Activated CD8-positive, alpha-beta T cell treated with anti-CD3 and anti-CD28 coated beads, Interleukin-2, amount 10 ng/mL, durations not matched to agents 7 days and 5 days (primary cell): ENCODE measurements at regions not wholly inside any gene's neighbourhood (a gene's known extent, or its start where the extent isn't known, plus 50 kb on each side); places are given as distances from the start of the nearest gene placed in this dataset.
"Not testable (repeated sequence)": the region's sequence is repeated elsewhere in the genome, so short reads cannot be mapped to it uniquely, and the experiment has no call there.

Experiments
- ATAC-seq: fragments of 150-1000 bp; cut with Tn5 transposase; one replicate; pipeline ENCODE4 v1.10.0; 2021; ENCODE audit warnings: moderate library complexity
- CTCF ChIA-PET: fragments of 350-600 bp; sonication (Branson Sonifier 250); formaldehyde crosslinking; loops from one replicate; lab custom pipeline; 2021; ENCODE audit warnings: antibody characterized with exemption; lab: Charles Lee
- POLR2A ChIA-PET: fragments of 350-600 bp; sonication (Branson Sonifier 250); formaldehyde crosslinking; loops from one replicate; lab custom pipeline; 2021; ENCODE audit warnings: antibody characterized with exemption; lab: Charles Lee
- DNase-seq: peaks from one replicate; pipeline ENCODE4 v3.0.0-alpha.2; 2020
- H3K27ac Mint-ChIP-seq: one replicate; pipeline ENCODE4 v1.8.0; 2021; ENCODE audit warnings: mild to moderate bottlenecking, mixed read lengths
- H3K27me3 Mint-ChIP-seq: one replicate; pipeline ENCODE4 v1.8.0; 2021; ENCODE audit warnings: low read depth, mixed read lengths
- H3K36me3 Mint-ChIP-seq: one replicate; pipeline ENCODE4 v1.8.0; 2021; ENCODE audit warnings: low read depth, mixed read lengths
- H3K4me1 Mint-ChIP-seq: one replicate; pipeline ENCODE4 v1.8.0; 2021; ENCODE audit warnings: low read depth, mixed read lengths
- H3K4me3 Mint-ChIP-seq: one replicate; pipeline ENCODE4 v1.8.0; 2021; ENCODE audit warnings: mild to moderate bottlenecking, mixed read lengths
- H3K9me3 Mint-ChIP-seq: one replicate; pipeline ENCODE4 v1.8.0; 2022; ENCODE audit warnings: mixed read lengths; ENCODE audit not compliant: insufficient read depth

DNA sequence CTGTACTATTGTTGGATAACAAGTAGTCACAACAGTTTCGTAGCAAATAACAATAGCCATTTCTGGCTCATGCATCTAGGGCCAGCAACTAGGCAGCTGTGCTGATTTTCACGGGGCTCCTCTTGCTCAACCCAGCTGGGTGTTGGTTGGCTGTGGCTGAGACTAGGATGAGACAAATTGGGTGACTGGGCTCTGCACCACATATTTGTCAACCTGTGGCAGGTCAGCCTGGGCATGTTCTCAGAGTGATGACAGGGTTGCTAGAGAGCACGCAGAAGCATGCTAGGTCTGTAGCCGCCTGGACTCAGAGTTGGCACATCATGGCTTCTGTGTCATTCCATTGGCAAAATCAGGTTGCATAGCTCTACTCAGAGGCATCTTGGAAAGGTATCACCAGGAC lies 175.9 kb downstream of the OTOL1 start:
- no peaks in the 10 kb centered on the region for H3K27me3 Mint-ChIP-seq
- H3K9me3 Mint-ChIP-seq: no peaks in the 10 kb centered on the region
- CTCF ChIA-PET: no interaction called here
- H3K36me3 Mint-ChIP-seq: no peaks in the 10 kb centered on the region
- H3K4me3 Mint-ChIP-seq: no peak overlapping the region
- no peak overlapping the region for H3K27ac Mint-ChIP-seq
- DNase-seq (no peak), ATAC-seq (no peak)
- H3K4me1 Mint-ChIP-seq: no peaks in the 10 kb centered on the region
- POLR2A ChIA-PET: no interaction called here

DNA sequence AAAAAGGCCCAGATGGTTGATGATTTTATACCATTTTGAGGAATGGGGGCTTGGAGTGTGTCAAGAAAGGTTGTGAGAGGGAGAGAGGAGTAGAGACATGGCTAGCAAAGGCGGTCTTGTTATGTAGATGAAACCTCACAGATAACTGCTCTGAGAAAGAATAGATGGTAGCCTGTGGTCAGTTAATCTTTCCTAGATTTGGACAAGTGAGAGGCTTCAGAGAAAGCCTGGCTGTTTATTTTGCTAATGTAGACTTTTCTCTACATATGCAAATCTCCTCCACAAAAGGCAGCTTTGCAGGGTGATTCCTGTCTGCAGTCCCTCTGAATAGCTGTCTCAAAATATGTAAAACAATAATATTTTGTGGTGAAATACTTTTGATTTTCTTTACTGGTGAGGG lies 177.3 kb downstream of the OTOL1 start:
- no peaks in the 10 kb centered on the region for H3K9me3 Mint-ChIP-seq
- H3K4me1 Mint-ChIP-seq: no peaks in the 10 kb centered on the region
- H3K4me3 Mint-ChIP-seq: no peak overlapping the region
- H3K27ac Mint-ChIP-seq: no peak overlapping the region
- POLR2A ChIA-PET: no interaction called here
- H3K36me3 Mint-ChIP-seq: no peaks in the 10 kb centered on the region
- no peak for ATAC-seq
- no peaks in the 10 kb centered on the region for H3K27me3 Mint-ChIP-seq
- CTCF ChIA-PET: no interaction called here
- DNase-seq: no peak

DNA sequence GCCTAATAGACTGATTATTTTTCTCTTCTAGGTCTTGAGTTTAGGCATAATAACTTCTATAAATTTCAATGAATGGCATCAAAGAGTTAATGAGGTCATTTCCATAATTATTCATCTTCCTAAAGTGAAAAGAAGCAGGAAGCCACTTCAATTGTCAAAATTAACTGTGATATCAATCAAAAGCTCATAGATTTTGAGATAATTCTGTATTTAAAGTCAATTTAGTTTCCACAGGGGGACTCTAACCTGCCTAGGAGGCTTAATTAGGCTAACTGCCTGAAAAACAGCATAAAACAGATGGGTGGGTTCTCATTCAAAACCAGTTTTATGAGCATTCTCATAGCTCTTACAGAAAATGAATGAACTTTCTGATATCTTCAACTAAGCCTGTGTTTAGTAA lies 177.8 kb downstream of the OTOL1 start:
- no peak for DNase-seq
- Mint-ChIP-seq H3K27me3 (no peaks in the 10 kb centered on the region), H3K9me3 (no peaks in the 10 kb centered on the region), H3K4me1 (no peaks in the 10 kb centered on the region), H3K27ac (no peak overlapping the region), H3K36me3 (no peaks in the 10 kb centered on the region), H3K4me3 (no peak overlapping the region)
- ATAC-seq: no peak
- ChIA-PET CTCF (no interaction called here), POLR2A (no interaction called here)

DNA sequence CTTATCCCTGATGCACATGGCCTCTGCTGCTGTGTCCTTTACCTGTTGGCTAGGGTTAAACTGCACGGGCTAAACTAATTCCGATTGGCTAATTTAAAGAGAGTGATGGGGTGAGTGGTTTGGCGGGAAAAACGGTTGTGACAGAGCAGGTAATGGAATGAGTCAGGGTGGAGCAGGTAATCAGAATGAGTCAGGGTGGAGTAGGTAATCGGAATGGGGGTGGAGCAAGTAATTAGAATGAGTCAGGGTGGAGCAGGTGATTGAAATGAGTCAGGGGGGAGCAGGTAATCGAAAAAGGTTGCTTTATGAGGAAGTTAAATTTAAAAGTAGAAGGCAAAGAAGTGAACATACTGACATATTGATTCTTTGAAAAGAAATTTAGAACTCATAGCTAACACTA lies 185.2 kb downstream of the OTOL1 start:
- ATAC-seq, CTCF ChIA-PET, H3K27me3 Mint-ChIP-seq, H3K9me3 Mint-ChIP-seq, H3K36me3 Mint-ChIP-seq, POLR2A ChIA-PET, DNase-seq, H3K27ac Mint-ChIP-seq, H3K4me3 Mint-ChIP-seq, H3K4me1 Mint-ChIP-seq: not testable (repeated sequence)

DNA sequence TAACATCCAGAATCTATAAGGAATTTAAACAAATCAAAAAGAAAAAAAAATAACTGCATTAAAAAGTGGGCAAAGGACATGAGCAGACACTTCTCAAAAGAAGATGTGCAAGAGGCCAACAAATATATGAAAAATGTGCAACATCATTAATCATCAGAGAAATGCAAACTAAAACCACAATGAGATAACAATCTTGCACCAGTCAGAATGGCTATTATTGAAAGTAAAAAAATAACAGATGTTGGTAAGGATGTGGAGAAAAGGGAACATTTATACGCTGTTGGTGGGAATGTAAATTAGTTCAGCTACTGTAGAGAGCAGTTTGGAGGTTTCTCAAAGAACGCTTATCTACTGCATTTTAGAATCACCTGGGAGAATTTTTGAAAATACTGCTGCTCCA lies 186.1 kb downstream of the OTOL1 start:
- DNase-seq (no peak), ATAC-seq (no peak)
- Mint-ChIP-seq H3K9me3 (no peaks in the 10 kb centered on the region), H3K27ac (no peak overlapping the region), H3K27me3 (no peaks in the 10 kb centered on the region), H3K4me3 (no peak overlapping the region), H3K36me3 (no peaks in the 10 kb centered on the region), H3K4me1 (no peaks in the 10 kb centered on the region)
- POLR2A ChIA-PET: no interaction called here
- CTCF ChIA-PET: no interaction called here

DNA sequence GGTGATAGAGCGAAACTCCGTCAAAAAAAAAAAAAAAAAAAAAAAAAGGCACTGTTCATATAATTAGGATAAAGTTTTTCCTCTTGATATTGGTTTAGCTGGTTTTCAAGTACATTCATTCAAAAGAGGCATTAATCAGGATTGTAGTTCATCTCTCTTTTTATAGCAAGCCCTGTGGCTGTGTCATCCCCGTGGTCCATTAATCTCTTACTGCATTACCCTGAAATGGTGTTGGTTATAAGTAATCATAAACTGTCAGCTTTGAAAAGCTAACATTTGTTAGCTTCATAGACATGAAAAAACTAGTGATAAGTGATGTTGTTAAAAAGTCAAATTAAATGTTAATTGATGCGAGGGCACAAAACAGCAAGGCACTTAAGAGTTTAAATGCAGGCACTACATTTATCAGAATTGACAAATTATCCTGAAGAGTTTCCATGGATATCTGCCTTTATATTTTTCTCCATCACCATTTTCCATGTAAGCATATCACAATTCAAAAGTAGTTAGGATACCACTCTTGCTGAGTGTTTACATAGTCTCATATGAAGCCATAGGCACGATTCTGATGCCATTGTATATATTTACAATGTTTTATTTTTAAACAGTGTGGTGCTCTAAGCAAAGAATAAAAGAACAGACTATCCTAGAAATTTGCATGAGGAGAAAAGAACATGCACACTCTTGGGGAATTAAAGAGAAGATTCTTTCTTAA lies 193.1 kb downstream of the OTOL1 start:
- ChIA-PET POLR2A (no interaction called here), CTCF (no interaction called here)
- H3K4me1 Mint-ChIP-seq: no peaks in the 10 kb centered on the region
- no peak overlapping the region for H3K27ac Mint-ChIP-seq
- H3K9me3 Mint-ChIP-seq: no peaks in the 10 kb centered on the region
- ATAC-seq (no peak), DNase-seq (no peak)
- H3K36me3 Mint-ChIP-seq: no peaks in the 10 kb centered on the region
- no peaks in the 10 kb centered on the region for H3K27me3 Mint-ChIP-seq
- H3K4me3 Mint-ChIP-seq: no peak overlapping the region

DNA sequence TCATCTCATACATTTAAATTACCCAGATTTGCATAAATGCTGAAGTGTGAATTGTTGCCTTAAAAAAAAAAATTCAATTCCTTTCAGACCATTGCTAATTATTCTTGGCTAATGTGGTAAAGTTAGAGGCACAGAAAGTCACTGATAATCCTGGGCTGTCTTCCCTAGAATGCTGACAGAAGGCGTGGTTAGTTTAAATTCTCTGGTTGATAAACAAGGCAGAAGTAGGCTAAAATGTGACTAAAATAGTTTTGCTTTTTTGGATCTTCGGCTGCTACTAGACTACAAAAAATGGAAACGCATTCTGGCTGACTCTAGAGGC lies 193.7 kb downstream of the OTOL1 start:
- Mint-ChIP-seq H3K27me3 (no peaks in the 10 kb centered on the region), H3K9me3 (no peaks in the 10 kb centered on the region), H3K27ac (no peak overlapping the region), H3K4me3 (no peak overlapping the region), H3K36me3 (no peaks in the 10 kb centered on the region), H3K4me1 (no peaks in the 10 kb centered on the region)
- POLR2A ChIA-PET: no interaction called here
- CTCF ChIA-PET: no interaction called here
- no peak for ATAC-seq
- DNase-seq: no peak

DNA sequence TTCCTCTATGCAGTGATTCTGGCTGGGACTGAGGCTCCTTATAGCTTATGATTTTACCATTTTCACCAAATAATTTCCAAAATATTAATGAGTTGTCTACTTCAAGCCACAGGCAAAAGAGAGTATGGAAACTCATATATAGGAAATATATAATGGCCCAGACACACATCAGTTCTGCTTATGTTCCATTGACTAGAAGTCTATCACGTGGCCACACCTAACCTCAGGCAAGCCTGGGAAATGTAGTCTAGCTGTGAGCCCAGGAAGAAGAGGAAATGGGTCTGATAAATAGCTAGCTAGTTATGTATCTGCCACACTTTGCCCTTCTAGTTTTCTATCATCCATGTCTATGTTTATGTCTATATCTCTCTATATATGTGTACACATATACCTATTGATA lies 195.1 kb downstream of the OTOL1 start:
- Mint-ChIP-seq H3K27ac (no peak overlapping the region), H3K9me3 (no peaks in the 10 kb centered on the region), H3K4me1 (no peaks in the 10 kb centered on the region), H3K27me3 (no peaks in the 10 kb centered on the region), H3K4me3 (no peak overlapping the region), H3K36me3 (no peaks in the 10 kb centered on the region)
- ATAC-seq: no peak
- DNase-seq: no peak
- POLR2A ChIA-PET: no interaction called here
- CTCF ChIA-PET: no interaction called here

DNA sequence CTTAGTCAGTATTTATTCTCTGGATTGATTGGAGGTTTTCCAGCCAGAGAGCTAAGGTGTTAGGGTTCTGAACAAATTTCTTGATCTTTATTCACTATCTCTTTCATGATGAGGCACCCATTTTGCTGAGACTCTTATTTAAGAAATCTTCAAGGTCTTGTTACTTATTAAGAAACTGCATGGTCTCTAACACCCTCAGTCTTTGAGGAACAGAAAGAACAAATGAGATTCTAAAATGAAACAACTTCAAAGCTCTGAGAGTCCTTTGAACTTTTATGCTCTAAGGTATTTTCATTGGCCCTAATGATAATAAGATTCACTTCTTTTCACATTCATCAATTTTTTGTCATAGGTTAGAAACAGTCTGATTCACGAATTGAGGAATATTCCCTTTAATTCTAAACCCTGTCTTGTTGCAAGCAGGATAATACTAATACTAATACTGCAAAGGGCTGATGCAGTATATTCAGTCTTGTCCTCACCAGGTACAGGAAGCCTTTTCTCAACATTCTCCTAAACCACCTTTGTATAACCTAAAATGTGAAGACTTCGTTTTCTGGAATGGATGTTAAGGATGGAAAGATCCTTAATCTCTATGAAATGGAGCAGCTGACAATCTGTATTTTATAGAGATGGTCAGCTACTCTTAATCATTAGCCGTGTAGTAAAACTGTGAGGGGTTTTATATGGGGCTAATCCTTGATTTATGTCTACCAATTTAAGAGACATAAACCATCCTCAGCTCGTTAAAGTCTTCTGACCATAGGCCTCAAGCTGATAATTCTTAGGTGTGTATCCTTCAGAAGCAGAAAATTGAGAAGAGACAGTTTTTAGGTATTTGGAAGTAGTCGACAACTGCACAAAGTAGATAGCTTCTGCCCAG lies 198.3 kb downstream of the OTOL1 start:
- no peak for ATAC-seq
- Mint-ChIP-seq H3K4me1 (no peaks in the 10 kb centered on the region), H3K36me3 (no peaks in the 10 kb centered on the region), H3K4me3 (no peak overlapping the region), H3K27ac (no peak overlapping the region), H3K27me3 (no peaks in the 10 kb centered on the region), H3K9me3 (no peaks in the 10 kb centered on the region)
- POLR2A ChIA-PET: no interaction called here
- CTCF ChIA-PET: no interaction called here
- no peak for DNase-seq

DNA sequence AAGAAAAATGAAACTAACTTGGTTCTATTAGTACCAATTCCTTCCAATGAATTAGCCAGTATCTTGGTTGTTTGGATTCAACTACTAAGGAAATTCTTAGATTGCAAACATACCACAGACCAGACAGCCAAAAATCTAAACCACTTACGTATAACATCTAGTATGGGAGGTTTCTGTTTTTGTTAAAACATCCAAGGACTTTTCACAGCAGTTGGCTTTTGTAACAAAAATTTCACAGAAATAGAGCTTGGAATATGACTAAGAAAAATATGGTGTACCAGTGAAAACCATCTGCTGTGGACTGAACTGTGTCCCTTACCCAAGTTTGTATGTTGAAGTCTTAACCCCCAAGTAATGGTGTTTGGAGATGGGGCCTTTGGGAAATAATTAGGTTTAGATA lies 199.2 kb downstream of the OTOL1 start:
- no peaks in the 10 kb centered on the region for H3K27me3 Mint-ChIP-seq
- no peaks in the 10 kb centered on the region for H3K36me3 Mint-ChIP-seq
- ChIA-PET CTCF (no interaction called here), POLR2A (no interaction called here)
- H3K4me1 Mint-ChIP-seq: no peaks in the 10 kb centered on the region
- H3K27ac Mint-ChIP-seq: no peak overlapping the region
- DNase-seq (no peak), ATAC-seq (no peak)
- H3K4me3 Mint-ChIP-seq: no peak overlapping the region
- H3K9me3 Mint-ChIP-seq: no peaks in the 10 kb centered on the region

DNA sequence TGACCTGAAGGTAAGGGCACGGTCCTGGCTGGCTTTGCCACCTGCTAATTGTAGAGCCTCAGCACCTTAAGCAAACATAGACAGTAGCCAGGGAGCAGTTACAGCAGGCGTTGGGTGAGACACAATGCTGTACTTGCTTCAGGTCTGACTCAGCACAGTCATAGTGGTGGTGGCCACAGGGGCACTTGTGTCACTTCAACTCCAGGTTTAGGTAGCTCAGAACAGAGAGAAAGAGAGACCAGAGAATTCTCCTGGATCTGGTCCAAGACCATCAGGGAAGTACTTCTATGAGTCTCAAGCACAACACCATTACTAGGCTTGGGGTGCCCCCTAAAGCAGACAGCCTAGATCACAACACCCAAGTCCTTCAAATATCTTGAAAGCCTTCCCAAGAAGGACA lies 204.4 kb downstream of the OTOL1 start:
- Mint-ChIP-seq H3K36me3 (no peaks in the 10 kb centered on the region), H3K4me3 (no peak overlapping the region), H3K27ac (no peak overlapping the region), H3K27me3 (no peaks in the 10 kb centered on the region), H3K4me1 (no peaks in the 10 kb centered on the region), H3K9me3 (no peaks in the 10 kb centered on the region)
- DNase-seq: no peak
- ATAC-seq: no peak
- POLR2A ChIA-PET: no interaction called here
- CTCF ChIA-PET: no interaction called here

DNA sequence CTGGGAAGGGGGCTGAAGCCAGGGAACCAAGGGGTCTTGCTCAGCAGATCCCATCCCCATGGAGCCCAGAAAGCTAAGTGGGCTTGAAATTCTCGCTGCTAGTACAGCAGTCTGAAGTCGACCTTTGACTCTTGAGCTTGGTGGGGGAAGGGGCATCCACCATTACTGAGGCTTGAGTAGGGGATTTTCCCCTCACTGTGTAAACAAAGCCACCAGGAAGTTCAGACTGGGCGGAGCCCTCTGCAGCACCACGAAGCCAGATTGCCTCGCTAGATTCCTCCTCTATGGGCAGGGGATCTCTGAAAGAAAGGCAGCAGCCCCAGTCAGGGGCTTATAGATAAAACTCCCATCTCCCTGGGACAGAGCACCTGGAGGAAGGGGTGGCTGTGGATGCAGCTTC lies 210.6 kb downstream of the OTOL1 start:
- DNase-seq, CTCF ChIA-PET, ATAC-seq, H3K27ac Mint-ChIP-seq, H3K36me3 Mint-ChIP-seq, H3K4me1 Mint-ChIP-seq, H3K4me3 Mint-ChIP-seq, H3K27me3 Mint-ChIP-seq, H3K9me3 Mint-ChIP-seq, POLR2A ChIA-PET: not testable (repeated sequence)
